ENCODE measurements at regions not wholly inside any gene's neighbourhood (a gene's known extent, or its start where the extent isn't known, plus 50 kb on each side); places are given as distances from the start of the nearest gene placed in this dataset.

DNA sequence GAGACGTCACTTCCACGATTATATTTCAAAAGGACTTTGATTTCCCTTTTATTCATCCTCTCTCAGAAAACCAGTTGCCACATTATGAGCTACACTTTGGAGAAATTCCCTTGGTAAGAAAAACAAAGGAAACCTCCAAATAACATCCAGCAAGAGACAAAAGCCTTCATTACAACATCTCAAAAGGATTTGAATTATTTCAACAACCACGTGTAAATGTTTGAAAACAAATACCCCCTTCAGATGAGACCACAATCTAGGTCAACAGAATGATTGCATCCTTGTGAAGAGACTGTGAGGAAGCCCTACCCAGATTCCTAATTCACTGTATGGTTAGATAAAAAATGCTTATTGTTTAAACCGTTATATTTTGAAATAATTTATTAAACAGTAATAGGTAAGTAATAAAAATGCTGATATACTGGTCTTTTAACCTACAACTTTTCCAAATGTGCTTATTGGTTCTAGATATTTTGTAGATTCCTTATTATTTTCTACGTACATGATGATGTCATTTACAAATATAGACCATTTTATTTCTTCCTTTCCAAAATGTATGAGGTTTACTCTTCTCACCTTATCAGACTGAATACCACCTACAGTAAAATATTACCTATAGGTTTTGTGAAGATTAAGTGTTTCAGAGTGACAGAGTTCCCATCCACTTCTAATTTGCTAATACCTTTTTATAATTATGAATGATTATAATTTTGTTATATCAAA is 922.7 kb upstream of the CHAC2 start:
- no peak overlapping the region for H3K4me3 ChIP-seq (ENCODE audit: low read depth in 1 of 2, low read length in 1 of 2)
- TF ChIP-seq, protein P1, sequence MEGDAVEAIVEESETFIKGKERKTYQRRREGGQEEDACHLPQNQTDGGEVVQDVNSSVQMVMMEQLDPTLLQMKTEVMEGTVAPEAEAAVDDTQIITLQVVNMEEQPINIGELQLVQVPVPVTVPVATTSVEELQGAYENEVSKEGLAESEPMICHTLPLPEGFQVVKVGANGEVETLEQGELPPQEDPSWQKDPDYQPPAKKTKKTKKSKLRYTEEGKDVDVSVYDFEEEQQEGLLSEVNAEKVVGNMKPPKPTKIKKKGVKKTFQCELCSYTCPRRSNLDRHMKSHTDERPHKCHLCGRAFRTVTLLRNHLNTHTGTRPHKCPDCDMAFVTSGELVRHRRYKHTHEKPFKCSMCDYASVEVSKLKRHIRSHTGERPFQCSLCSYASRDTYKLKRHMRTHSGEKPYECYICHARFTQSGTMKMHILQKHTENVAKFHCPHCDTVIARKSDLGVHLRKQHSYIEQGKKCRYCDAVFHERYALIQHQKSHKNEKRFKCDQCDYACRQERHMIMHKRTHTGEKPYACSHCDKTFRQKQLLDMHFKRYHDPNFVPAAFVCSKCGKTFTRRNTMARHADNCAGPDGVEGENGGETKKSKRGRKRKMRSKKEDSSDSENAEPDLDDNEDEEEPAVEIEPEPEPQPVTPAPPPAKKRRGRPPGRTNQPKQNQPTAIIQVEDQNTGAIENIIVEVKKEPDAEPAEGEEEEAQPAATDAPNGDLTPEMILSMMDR (IDR thresholded peaks at IDR 0.05) = no peak
- H3K36me3 ChIP-seq = no peaks in the 10 kb centered on the region
- H3K27me3 ChIP-seq = no peaks in the 10 kb centered on the region
- no peak overlapping the region for H3K27ac ChIP-seq
- no peaks in the 10 kb centered on the region for H3K9me3 ChIP-seq
- H3K4me1 ChIP-seq (ENCODE audit: control insufficient read depth in 1 of 2, insufficient read depth in 1 of 2, low read depth in 1 of 2, low read length in 1 of 2) = no peaks in the 10 kb centered on the region

DNA sequence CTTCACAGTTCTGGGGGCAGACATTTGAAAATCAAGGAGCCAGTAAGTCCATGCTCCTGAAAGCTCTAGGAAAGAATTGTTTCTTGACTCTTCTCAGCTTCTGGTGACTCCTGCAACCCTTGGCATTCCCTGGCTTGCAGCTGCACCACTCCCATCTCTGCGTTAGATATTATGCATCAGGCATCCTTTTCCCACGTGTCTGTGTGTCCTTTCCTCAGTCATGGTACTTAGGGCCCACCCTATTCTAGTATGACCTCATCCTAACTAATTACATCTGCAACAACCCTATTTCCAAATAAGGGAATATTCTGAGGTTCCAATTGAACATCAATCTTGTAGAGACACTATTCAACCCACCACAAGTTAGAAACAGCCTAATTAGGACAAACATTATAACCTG is 931.7 kb upstream of the CHAC2 start:
- Histone ChIP-seq H3K27ac (no peak overlapping the region), H3K9me3 (no peaks in the 10 kb centered on the region), H3K4me3 (ENCODE audit: low read depth in 1 of 2, low read length in 1 of 2) (no peak overlapping the region), H3K27me3 (no peaks in the 10 kb centered on the region), H3K36me3 (no peaks in the 10 kb centered on the region), H3K4me1 (ENCODE audit: control insufficient read depth in 1 of 2, insufficient read depth in 1 of 2, low read depth in 1 of 2, low read length in 1 of 2) (no peaks in the 10 kb centered on the region)
- TF ChIP-seq, protein P1 (IDR thresholded peaks at IDR 0.05) = no peak

DNA sequence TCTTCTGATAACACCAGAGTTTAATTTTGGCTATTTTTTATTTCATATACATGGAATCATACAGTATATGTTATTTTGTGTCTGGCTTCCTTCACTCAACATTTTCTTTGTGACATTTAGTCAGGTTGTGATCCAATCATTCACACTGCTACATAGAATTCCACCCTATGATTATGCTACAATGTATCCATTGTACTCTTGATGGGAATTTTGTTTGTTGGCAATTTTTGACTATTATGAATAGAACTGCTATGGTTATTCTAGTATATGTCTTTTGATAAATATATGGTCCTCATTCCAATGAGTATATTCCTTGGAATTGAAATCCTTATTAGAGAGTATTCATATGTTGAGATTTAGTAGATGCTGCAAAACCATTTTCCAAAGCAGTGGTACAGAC is 936.4 kb upstream of the CHAC2 start:
- Histone ChIP-seq H3K9me3 (no peaks in the 10 kb centered on the region), H3K27ac (no peak overlapping the region), H3K27me3 (no peaks in the 10 kb centered on the region), H3K4me1 (ENCODE audit: control insufficient read depth in 1 of 2, insufficient read depth in 1 of 2, low read depth in 1 of 2, low read length in 1 of 2) (no peaks in the 10 kb centered on the region), H3K36me3 (no peaks in the 10 kb centered on the region), H3K4me3 (ENCODE audit: low read depth in 1 of 2, low read length in 1 of 2) (no peak overlapping the region)
- TF ChIP-seq, protein P1 (IDR thresholded peaks at IDR 0.05) = no peak

- no peaks in the 10 kb centered on the region for H3K27me3 ChIP-seq
- TF ChIP-seq, protein P1 (IDR thresholded peaks at IDR 0.05) = no peak
- H3K9me3 ChIP-seq = no peaks in the 10 kb centered on the region
- no peaks in the 10 kb centered on the region for H3K4me1 ChIP-seq (ENCODE audit: control insufficient read depth in 1 of 2, insufficient read depth in 1 of 2, low read depth in 1 of 2, low read length in 1 of 2)
- H3K27ac ChIP-seq = no peak overlapping the region
- H3K36me3 ChIP-seq = no peaks in the 10 kb centered on the region
- no peak overlapping the region for H3K4me3 ChIP-seq (ENCODE audit: low read depth in 1 of 2, low read length in 1 of 2)
Observed at GRCh38 chr2:52828112-52828511, 939.5 kb upstream of the CHAC2 start.

DNA sequence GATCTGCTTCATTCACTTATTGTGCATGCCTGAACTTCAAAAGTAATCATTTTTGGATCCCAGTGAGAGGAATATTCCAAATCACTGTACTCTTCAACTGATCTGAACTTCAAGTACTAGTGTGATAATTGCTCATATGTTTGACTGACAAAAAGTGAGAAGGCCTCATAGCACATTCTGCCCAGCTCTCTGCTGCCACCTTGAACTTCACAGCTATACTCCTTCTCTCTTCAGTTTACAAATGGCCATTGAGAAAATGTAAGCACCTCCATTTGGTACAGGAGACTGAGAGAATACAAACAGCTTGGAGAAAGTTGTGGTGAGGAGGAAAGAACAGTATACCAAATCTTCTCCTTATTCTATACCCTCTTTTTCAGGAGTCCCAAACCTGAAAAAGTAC is 946.0 kb upstream of the CHAC2 start:
- Histone ChIP-seq H3K27ac (no peak overlapping the region), H3K4me1 (ENCODE audit: control insufficient read depth in 1 of 2, insufficient read depth in 1 of 2, low read depth in 1 of 2, low read length in 1 of 2) (no peaks in the 10 kb centered on the region), H3K9me3 (no peaks in the 10 kb centered on the region), H3K4me3 (ENCODE audit: low read depth in 1 of 2, low read length in 1 of 2) (no peak overlapping the region), H3K36me3 (no peaks in the 10 kb centered on the region), H3K27me3 (no peaks in the 10 kb centered on the region)
- TF ChIP-seq, protein P1 (IDR thresholded peaks at IDR 0.05) = no peak
